NCI-H2081 (cell line): ENCODE measurements at regions not wholly inside any gene's neighbourhood (a gene's known extent, or its start where the extent isn't known, plus 50 kb on each side); places are given as distances from the start of the nearest gene placed in this dataset.

Experiments
- DNase-seq, 2 experiments: peaks; one replicate each; lab custom pipeline; 2025; lab: John Stamatoyannopoulos, UW

DNA sequence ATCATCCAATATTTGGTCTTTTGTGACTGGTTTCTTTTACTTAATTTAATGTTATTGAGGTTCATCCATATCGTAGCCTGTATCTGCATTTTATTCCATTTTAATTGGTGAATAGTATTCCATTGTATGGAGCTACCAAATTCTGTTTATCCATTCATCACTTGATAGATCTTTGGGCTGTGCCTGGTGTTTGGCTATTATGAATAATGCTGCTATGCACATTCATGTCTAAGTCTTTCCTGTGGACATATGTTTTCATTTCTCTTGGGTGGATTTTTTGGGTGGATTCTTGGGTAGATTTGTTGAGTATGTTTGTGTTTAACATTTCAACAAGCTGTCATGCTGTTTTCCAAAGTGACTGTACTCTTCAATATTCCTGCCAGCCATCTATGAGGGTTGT lies 52.5 kb upstream of the NEDD4L start:
- DNase-seq: no peak

DNA sequence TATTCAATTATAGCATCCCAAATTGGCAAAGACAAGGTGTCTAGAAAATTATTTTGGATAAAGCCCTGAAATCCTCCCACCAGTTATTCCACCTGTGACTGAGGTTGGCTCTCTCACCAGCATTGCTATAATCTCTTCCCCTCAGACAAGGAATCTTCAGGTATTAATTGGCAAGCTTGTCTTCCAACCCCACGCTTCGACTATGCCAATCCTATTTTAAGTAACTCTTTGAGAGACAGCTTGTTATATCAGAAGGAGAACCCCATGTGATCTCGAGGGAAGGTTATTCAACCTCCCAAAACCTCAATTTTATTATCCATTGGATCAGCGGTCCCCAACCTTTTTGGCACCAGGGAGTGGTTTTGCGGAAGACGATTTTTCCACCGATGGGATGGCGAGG lies 54.5 kb upstream of the NEDD4L start:
- no peak for DNase-seq

DNA sequence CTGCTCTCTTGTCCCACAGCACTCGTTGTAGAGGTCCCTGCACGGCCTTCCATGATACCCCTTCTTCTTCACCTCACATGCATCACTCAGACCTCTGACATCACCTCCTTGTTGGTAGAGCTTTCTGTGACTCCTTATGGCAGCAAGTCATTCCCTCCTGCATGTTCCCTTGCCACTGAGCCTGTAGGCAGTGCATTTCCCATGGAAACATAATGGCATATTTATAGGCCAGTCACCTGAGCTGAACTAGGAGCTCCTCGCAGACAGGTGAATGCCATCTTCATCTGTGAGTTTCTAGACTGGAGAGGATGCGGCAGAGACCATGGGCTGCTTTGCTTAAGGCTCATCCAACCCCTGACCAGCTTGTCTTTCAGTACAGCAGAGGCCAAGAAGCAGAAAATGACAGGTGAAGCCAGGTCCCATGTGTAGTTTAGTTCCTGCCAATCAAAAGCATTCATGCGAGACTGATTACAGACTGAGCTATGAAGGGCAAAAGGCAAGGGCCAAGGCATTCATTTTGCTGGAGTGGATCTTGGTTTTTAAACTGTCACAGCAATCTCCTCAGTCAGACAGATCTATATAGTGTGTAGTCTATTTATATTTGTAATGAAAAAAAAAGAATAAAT lies 59.4 kb upstream of the NEDD4L start:
- peak in 1 of 2 experiments; percentile 11 for DNase-seq

DNA sequence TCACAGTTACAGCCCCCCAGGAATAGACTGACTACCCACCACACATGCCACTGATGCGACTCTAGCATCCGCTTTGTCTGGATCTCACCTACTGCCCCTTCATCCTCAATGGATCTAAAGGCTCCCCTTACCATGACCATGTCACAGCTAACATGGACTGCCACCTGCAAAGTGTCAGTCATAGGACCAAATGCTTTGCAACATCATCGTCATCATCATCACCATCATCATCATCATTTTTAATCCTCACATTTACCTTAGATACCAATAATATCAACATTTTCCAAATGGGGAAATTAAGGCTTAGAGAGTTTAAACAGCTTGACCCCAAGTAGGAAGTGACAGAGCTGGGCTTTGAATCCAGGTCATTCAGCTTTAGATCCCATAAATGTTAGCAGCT lies 60.1 kb upstream of the NEDD4L start:
- DNase-seq: no peak

DNA sequence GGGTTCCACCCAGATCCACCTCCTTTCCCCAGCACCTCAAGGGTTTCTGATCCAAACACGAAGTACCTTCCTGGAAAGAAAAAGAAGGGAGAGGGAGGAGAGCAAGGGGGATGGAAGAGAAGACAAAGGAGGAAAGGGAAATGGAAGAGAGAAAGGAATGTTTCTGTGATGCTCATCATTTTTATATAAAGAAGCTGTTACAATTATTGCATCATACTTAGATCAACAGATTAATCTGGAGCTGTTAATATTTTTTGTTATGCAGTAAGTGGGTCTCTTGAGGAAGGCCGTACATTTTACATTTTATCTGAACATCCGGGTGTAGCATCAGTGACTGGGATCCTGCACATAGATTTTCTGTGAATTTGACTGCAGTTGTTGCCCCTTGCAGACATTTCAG lies 60.6 kb upstream of the NEDD4L start:
- no peak for DNase-seq

DNA sequence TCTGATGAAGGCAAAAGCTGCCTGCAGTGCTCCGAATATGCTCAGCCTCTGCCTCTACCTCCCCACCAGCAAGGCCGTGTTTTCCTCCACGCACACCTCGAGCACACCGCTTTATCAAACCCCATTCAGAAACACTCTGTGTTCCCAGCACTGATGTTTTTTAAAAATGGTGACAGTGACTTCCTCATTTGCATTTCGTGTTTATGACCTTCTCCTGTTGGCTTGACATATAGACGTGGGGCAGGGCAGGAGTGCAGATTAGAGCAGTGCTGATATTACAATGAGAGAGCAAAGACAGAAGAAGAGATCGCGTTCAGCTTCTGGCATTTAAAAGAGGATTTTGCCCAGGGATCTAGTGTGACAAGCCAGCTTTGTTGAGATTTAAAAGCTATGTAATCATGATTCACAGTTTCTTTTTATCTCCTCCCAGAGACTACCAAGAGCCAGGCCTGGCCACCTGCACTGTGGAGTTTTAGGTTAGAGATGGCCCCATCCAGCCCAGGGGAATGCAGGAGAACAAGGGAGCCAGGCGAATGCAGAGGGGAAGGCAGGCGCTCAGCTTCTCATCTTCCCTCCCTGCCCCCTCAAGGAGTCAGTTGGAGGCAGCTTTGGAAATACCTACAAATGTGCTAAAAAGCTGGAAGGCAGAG lies 61.5 kb upstream of the NEDD4L start:
- no peak for DNase-seq

DNA sequence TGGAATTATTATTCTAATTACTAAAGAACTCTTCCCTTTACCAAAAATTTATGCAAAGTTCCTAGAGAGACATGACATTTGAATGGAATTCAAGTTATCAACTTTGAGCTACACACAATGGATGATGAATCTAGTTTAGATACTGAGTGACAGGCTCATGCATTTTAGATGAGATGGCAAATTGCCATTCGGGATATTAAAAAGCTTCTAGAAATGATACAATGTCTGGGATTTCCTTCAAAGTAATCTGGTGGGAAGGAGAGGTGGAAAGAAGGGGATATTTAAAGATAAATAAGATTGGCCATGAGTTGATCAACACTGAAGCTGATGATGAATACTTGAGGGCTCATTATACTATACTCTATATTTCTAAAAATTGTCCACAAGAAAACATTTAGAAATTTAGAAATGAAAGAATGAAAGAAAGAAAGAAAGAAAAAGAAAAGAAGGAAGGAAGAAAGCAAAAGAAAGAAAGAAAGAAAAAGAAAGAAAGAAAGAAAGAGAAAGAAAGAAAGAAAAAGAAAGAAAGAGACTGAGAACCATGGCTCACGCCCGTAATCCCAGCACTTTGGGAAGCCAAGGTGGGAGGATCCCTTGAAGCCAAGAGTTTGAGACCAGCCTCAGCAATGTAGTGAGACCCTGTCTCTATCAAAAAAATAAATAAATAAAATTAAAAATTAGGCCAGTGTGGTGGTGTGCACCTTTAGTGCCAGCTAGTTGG lies 62.6 kb upstream of the NEDD4L start:
- DNase-seq: no peak

DNA sequence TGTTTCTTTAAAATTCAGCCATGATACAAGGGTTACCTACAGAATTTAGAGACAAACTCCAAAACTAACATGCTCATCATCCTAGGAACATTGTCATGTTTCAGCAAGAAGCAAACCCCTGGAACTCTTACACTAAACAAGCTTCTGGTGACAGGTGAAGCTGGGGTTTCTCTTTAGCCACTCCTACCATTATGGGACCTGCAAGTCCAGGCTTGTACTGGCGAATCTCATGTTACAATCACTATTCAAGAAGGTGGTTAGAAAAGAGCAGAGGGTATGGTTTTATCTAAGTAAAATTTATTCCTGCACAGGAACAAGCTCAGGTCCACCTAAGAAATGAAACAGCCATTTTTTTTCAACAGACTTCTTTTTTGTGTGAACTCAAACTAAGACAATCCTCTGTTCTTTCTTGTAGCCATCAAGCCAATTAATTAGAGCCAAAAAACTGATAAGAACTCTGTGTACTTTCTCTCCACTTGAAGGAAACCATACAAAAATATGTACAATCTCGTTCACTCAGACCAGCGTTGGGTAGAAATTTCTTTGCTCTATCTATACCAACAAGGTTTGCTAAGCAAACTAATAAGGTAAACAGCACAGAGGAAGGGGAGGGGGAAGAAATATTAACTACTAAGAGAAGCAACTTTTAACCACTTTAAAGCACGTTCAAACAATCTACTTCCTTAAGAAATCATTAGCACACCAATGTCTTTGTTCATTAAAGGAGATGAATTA lies 63.3 kb upstream of the NEDD4L start:
- peak in 1 of 2 experiments; percentile 49 for DNase-seq

DNA sequence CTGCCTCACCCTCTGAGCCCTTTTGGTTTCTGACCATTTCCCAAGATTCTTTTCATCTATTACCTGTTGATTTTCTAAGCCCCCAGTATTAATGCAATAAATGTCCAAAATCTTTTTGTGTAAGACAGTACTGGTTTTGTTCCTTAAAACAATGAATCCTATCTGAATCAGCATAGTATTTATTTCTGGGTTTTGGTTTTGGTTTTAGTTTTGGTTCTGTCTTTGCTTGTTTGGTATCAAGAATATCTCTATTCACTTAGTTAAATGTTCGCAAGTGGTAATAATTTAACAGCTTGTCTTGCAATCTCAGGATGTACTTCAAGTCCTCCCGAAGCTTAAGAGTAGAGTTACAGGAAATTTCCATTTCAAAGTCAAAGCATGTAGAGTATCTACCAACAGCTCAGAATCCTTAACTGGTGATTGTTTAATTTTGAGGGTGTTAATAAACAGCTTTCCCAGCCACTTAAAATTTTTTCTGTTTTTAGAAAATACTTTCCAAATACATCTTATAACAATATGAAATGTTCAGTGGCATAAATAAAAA lies 67.7 kb upstream of the NEDD4L start:
- no peak for DNase-seq

DNA sequence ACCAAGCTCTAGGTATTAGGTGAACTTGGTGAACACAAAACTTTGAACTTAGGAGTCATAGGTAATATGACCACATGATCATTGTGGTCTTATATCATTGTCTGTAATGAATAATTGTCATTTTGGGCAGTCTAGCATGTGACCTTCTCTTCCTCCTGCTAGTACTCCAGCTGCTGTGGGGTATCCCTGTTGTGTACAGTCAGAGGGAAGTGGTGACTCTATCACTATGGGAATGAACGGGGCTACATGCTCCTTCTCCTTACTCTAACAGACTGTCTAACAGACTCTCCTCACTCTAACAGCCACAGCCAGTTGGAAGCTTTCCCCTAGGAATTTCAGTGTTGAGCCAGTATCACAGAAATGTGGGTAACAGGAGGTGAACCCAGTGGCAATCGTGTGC lies 68.2 kb upstream of the NEDD4L start:
- no peak for DNase-seq

DNA sequence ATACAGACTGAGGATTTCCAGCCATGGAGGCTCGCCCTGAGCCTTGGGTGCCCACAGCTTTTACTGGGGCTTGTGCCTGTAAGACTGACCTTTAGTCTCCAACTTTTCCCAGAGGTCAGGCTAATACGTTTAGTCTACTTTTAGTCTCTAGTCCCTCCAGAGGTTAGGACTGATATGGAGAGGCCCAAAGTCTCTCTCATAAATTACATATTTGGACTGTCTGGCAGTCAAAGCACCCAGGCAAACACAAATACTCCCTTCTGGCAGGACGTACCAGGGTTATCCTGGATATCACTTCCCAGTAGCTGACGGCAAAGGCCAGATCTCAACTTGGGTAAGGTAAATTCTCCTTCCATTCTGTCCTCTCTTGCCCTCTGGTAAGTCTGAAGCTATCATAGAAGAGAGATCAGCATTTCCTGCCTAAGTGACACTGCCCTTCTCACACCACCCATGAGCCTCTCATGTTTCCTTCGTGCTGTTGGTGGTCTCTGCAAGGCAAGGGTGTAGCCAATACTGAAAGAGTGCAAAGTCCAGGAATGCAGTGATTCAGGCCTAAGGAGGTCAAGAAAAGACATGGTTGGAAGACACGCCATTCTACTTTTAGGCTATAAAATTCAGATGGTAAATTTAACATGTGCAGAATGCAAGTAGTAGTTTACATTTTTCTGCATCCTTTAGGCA lies 69.3 kb upstream of the NEDD4L start:
- no peak for DNase-seq

DNA sequence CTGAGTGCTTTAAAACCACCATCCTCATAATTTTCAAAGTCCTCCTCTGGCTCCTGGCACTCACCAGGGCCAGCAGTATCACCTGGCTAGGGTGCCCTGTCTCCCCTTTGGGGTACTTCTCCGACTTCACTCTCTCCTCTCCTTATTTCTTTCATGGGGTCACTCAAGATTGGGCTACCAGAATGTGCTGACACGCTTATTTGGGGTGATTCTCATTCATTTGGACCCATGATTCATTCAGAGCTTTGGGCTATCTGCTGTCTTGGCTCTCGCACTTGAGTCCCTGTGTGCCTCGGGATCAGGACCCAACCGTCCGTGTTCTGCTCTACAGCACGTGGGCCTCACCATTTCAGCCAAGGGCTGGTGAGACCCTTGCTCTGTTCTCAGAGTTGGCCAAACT lies 70.1 kb upstream of the NEDD4L start:
- no peak for DNase-seq

DNA sequence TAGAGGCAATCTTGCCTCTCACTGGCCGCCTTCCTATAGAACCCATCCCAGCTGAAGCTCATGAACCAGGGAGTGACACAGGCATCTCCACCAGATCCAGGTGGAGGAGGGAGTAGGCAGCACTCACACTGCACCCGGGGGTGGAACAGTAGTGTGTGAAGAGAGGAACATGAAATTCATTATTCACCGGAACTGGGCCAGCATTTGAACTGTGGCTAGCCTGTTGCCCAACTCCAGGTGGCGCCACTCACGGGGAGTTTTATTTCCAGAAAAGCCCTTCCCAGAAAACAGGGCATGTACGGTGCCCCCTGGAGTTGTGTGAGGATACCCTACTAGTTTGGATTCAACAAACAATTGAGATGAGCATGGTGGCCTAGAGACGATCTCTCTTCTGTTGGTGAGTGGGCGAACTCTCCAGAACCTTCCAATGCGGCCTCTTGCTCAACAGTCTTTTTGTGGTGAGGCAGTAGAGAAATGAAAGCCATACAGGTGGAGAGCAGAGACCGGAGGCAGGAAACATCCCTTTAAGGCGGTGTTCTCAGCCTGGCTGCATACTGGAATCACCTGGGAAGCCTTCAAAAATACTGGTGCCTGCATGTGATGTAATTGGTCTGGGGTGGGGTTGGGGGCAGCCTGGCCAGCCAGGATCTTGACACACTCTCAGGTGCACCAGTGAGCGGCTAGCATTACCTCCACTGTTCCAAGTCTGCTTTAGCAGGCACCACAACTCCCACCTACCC lies 73.5 kb upstream of the NEDD4L start:
- no peak for DNase-seq

DNA sequence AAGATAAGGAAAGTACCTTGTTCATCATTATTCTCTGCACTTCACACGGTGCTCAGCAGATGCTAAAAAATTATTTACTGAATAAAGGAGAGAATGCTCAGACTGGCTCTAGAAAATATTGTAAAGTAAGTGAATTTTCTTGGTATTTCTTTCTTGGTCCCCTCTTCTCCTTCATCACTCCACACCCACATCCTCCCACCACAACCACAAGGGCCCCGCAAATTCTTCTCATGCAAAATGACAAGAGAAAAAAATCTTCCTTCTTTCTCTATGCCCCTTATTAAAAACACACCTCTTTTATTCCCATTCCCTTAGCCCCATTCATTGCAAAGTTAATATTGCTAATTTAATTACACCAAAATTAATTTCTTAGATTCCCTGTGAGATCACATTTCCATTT lies 74.2 kb upstream of the NEDD4L start:
- no peak for DNase-seq

DNA sequence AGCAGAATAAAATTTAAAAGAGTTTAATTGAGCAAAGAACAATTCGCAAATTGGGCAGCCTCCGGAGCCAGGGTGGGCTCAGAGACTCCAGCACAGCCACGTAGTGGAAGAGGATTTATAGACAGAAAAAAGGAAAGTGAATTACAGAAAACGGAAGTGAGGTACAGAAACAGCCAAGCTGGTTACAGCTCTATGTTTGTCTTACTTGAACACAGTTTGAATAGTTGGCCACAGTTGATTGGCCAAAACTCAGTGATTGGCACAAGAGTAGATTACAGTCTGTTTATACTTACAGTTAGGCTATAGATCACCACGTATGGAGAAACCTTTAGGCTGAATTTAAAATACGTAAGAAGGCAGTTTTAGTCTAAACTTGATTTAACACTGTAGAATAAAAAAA lies 78.8 kb upstream of the NEDD4L start:
- no peak for DNase-seq

DNA sequence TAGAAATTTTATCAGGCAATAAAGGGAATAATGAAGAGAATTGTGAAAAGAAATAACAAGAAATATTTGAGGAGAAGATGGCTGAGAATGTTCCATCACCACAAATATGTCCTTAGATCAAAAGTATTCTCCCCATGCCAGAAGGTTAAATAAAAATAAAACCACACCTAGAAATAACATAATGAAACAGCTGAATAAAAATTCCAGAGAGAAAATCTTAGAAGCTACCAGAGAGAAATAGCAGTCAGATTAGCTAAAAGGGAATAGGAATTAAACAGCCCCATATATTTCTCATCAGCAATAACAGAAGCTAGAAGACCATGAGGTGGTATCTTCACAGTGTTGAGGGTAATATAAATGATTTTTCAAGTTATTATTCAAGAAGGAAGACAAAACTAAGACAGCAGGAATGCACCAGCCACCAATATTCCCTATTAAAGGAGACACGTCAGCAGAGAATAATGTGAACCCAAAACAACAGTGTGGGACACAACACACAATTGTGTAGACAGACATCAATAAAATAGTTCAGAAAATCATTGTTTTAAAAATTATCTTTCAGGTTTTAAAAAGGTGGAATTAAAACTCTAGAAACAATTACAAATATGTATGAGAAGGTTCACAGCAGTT lies 82.0 kb upstream of the NEDD4L start:
- DNase-seq: no peak

DNA sequence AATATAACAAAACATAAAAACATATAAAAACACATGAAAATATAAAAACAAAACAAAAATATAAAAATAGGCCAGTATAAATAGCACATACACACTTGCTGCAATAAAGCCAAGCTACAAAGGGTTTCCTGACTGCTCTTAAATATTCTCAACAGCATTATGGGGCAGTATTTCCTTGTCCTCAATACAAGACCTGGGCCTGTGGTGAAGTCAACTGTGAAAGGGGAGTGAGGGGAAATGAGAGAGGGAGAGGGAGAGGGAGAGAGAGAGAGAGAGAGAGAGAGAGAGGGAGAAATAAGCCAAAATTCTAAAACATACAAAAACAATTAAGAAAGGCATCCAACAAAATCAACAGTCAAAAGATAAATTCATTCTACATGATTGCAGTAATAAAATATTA lies 82.6 kb upstream of the NEDD4L start:
- no peak for DNase-seq

DNA sequence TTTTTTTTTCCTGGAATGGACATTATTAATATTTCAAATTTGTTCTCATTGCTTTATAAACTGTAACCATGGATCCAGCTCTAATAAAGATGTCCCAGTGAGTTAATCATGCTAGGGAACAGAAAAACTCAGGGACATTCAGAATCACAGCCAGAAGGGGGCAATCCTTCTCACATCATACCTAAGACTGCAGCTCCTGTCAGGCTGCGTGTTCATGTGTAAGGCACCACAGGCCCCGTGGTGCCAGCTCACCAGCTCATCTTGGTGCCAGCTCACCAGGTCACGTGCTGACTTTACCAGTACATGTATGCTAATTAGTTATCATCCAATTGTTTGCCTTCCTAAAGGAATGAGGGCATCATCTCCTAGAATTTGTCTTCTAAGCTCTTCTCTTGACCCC lies 84.7 kb upstream of the NEDD4L start:
- no peak for DNase-seq

DNA sequence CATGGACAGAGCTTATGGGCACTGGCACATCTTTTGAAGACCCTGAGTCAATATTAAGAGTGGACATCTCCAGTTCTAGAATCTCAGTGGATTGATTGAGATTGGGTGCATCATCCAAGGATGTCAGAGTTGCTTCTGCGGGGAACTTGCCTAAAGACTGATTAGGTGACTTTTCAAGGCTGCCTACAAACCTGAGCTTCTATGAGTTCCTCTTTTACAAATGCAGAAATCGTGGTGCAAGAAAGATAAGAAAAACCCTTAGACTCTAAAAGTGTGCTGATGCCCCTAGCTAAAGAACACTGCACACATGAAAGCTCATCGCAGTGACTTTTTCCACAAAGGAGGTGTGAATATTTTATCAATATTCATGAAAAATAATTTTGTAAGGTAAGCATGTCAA lies 86.8 kb upstream of the NEDD4L start:
- no peak for DNase-seq

DNA sequence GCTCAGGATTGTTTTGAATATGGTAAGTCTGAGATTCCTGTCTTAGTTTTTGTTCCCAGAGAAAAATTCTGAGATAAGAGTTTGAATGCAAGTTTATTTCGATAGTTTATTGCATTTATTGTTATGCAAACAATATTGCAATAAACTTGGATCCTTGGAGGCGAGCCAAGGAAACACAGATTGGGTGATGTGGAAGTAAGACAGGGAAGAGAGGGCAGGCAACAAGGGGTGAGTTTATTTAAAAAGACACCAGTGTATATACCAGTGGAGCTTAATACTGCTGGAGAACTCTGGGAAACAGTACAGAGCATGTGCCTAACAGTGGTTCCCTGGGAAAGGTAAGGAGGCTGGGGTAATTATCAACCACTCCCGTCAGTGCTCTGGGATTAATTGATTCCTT lies 87.5 kb upstream of the NEDD4L start:
- DNase-seq: no peak

DNA sequence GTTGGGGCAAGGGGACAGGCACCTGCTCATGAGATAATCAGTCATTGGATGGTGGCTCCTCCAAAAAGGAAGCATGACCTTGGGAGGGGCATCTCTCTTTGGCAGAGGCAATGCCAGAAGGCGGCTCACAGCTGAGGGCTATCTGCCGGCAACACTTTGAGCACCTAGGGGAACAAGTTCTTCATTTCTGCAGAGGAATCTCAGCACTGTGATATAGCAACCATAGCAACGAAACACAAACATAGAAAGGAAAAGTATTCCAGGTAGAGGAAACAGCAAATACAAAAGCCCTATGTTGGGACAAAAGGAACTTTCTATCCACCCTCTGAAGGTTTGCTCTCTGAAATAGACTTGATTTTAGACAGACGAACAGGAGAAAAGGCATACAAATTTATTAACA lies 89.1 kb upstream of the NEDD4L start:
- no peak for DNase-seq
